Lung (tissue), 11 donors: ENCODE measurements at regions not wholly inside any gene's neighbourhood (a gene's known extent, or its start where the extent isn't known, plus 50 kb on each side); places are given as distances from the start of the nearest gene placed in this dataset.
A peak's percentile ranks its signal among the peaks of the same experiment; 100 is the strongest.

Experiments used
- ATAC-seq: fragments of 200-7000 bp; cut with Tn5 transposase; one replicate; pipeline ENCODE4 v1.9.1; 2020; ENCODE audit warnings: moderate number of reproducible peaks; ENCODE audit not compliant: insufficient read depth, low FRiP score
- DNase-seq, 3 donors: peaks; one replicate each; pipeline ENCODE4 v3.0.0-alpha.2; 2013 to 2017
- H3K27ac ChIP-seq, 2 donors: one replicate each; pipeline ENCODE4 v1.5.1; 2013; ENCODE audit warnings: mild to moderate bottlenecking in 2 of 2, moderate library complexity in 2 of 2, control low read depth in 1 of 2, inconsistent platforms in 1 of 2, low read depth in 1 of 2, low read length in 1 of 2
- H3K27me3 ChIP-seq, 3 donors: one replicate each; pipeline ENCODE4 v1.5.1; 2013; ENCODE audit warnings: low read length in 2 of 3; ENCODE audit not compliant: control insufficient read depth in 3 of 3, insufficient read depth in 3 of 3
- H3K36me3 ChIP-seq, 4 donors: one replicate each; pipeline ENCODE4 v1.5.1; 2013; ENCODE audit warnings: low read length in 4 of 4, mild to moderate bottlenecking in 1 of 4, moderate library complexity in 1 of 4; ENCODE audit not compliant: control insufficient read depth in 4 of 4, insufficient read depth in 4 of 4
- H3K4me1 ChIP-seq, 5 donors: one replicate each; pipeline ENCODE4 v1.5.1; 2013; ENCODE audit warnings: low read length in 5 of 5, mild to moderate bottlenecking in 2 of 5, moderate library complexity in 1 of 5; ENCODE audit not compliant: control insufficient read depth in 5 of 5, insufficient read depth in 5 of 5
- H3K4me3 ChIP-seq: one replicate; pipeline ENCODE4 v1.5.1; 2013; ENCODE audit warnings: mild to moderate bottlenecking, control low read depth, moderate library complexity
- H3K9ac ChIP-seq, 2 donors: one replicate each; pipeline ENCODE4 v1.5.1; 2013; ENCODE audit warnings: low read length in 2 of 2, control low read depth in 1 of 2; ENCODE audit not compliant: insufficient read depth in 1 of 2
- H3K9me3 ChIP-seq, 4 donors: one replicate each; pipeline ENCODE4 v1.5.1; 2013; ENCODE audit warnings: low read length in 3 of 4, mild to moderate bottlenecking in 1 of 4, moderate library complexity in 1 of 4; ENCODE audit not compliant: control insufficient read depth in 4 of 4, insufficient read depth in 3 of 4
- CTCF ChIP-seq: IDR thresholded peaks from 2 replicates; pipeline ENCODE4 v1.5.1; 2012; ENCODE audit warnings: mild to moderate bottlenecking; ENCODE audit errors: control extremely low read depth, extremely low read depth
- WGBS, 2 donors: extraction: QIAGEN DNeasy Blood & Tissue Kit; methylation state at CpG; one replicate each; pipeline ENCODE4 v1.1.7; 2013; 5-methylcytosine and 5-hydroxymethylcytosine counted together
- donor health status: control.
- donor health status: control.
- donor health status: Bipolar disorder and iron deficiency.
- donor health status: healthy.
- donor health status: DM: yes; HTN: yes; CAD: no.

GRCh38 chr18:25842665-25843064, 247.7 kb downstream of the SS18 start:
- no peak for ATAC-seq
- TF ChIP-seq CTCF = no peak
- H3K9ac ChIP-seq = no peak overlapping the region
- DNase-seq = peak in 2 of 3 donors; percentile 25 to 55
- H3K4me1 ChIP-seq = no peaks in the 10 kb centered on the region
- no peaks in the 10 kb centered on the region for H3K36me3 ChIP-seq
- no peak overlapping the region for H3K4me3 ChIP-seq
- no peaks in the 10 kb centered on the region for H3K9me3 ChIP-seq
- no peak overlapping the region for H3K27ac ChIP-seq
- peaks cover 0 to 37% (median 0%) of the 10 kb centered on the region in 3 donors for H3K27me3 ChIP-seq
- WGBS, 2 donors = 40 to 53% methylated on average over 1 of the region's 1 CpG

GRCh38 chr18:25834061-25834460, 256.4 kb downstream of the SS18 start:
- Histone ChIP-seq H3K36me3 (no peaks in the 10 kb centered on the region), H3K27ac (no peak overlapping the region), H3K4me1 (peaks cover 0 to 7% (median 1%) of the 10 kb centered on the region in 5 donors), H3K9me3 (no peaks in the 10 kb centered on the region), H3K4me3 (no peak overlapping the region), H3K27me3 (peaks cover 0 to 42% (median 0%) of the 10 kb centered on the region in 3 donors), H3K9ac (no peak overlapping the region)
- WGBS, 2 donors = 80 to 93% methylated on average over 8 of the region's 8 CpGs
- DNase-seq (no peak), ATAC-seq (no peak)
- no peak for TF ChIP-seq CTCF

- Histone ChIP-seq H3K36me3 (no peaks in the 10 kb centered on the region), H3K27ac (no peak overlapping the region), H3K27me3 (peaks cover 0 to 33% (median 0%) of the 10 kb centered on the region in 3 donors), H3K9me3 (no peaks in the 10 kb centered on the region), H3K4me3 (no peak overlapping the region), H3K9ac (no peak overlapping the region), H3K4me1 (peaks cover 0 to 22% (median 5%) of the 10 kb centered on the region in 5 donors)
- peak; percentile 58 to 76 (median 71) for DNase-seq
- 20 to 26% methylated on average over 3 of the region's 3 CpGs for WGBS, 2 donors
- TF ChIP-seq CTCF = peak; percentile 29
- peak; percentile 50 for ATAC-seq
These were observed 258.3 kb downstream of the SS18 start for GRCh38 chr18:25832001-25832604.

- peaks cover 0 to 25% (median 0%) of the 10 kb centered on the region in 3 donors for H3K27me3 ChIP-seq
- H3K9me3 ChIP-seq = no peaks in the 10 kb centered on the region
- H3K27ac ChIP-seq = no peak overlapping the region
- H3K4me3 ChIP-seq = no peak overlapping the region
- H3K4me1 ChIP-seq = peaks cover 0 to 30% (median 9%) of the 10 kb centered on the region in 5 donors
- no peak for TF ChIP-seq CTCF
- DNase-seq (no peak), ATAC-seq (no peak)
- no peaks in the 10 kb centered on the region for H3K36me3 ChIP-seq
- 81 to 85% methylated on average over 5 of the region's 5 CpGs for WGBS, 2 donors
- no peak overlapping the region for H3K9ac ChIP-seq
These were observed 259.1 kb downstream of the SS18 start for GRCh38 chr18:25831301-25831701.
